BE2C (cell line): ENCODE measurements at regions not wholly inside any gene's neighbourhood (a gene's known extent, or its start where the extent isn't known, plus 50 kb on each side); places are given as distances from the start of the nearest gene placed in this dataset.

Source experiments
- DNase-seq: peaks from one replicate; pipeline ENCODE4 v3.0.0-alpha.2; 2020
- H3K27me3 ChIP-seq: fragments of 250-450 bp; sonication (Bioruptor Pico); 2 replicates; pipeline ENCODE4 v1.5.1; 2020; ENCODE audit warnings: mild to moderate bottlenecking
- H3K36me3 ChIP-seq: fragments of 250-450 bp; sonication (Bioruptor Pico); 2 replicates; pipeline ENCODE4 v1.5.1; 2020; ENCODE audit warnings: mild to moderate bottlenecking
- H3K4me1 ChIP-seq: fragments of 250-450 bp; sonication (Bioruptor Pico); 2 replicates; pipeline ENCODE4 v1.5.1; 2020
- H3K4me3 ChIP-seq: 2 replicates; pipeline ENCODE4 v1.5.1; 2011; ENCODE audit warnings: low read depth, low read length
- H3K9me3 ChIP-seq: fragments of 250-450 bp; sonication (Bioruptor Pico); 2 replicates; pipeline ENCODE4 v1.5.1; 2020
- TF ChIP-seq, protein P1 (sequence below): IDR thresholded peaks from 2 replicates; pipeline ENCODE4 v1.5.1; 2012; ENCODE audit warnings: mild to moderate bottlenecking, low read depth, low read length

DNA sequence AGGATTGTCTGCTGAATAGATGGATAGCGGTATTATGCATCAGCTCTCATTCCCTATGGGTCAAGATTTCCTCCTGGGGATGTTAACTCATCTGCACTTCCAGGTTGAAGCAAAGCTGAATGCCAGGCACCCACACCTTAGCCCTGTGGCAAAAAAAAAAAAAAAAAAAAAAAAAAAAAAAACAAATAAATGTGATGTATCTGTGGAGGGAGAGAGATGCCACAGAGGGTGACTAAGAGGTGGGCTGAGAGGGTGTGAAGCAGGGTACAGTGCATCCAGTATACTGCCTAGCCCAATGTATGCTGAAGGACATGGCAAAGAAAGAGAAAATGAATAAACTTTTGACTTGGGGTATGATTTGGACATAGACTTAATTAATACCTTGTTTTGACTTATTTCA, 91.4 kb downstream of the COPS8 start:
- no peaks in the 10 kb centered on the region for H3K27me3 ChIP-seq
- no peak overlapping the region for H3K4me3 ChIP-seq
- H3K36me3 ChIP-seq = no peaks in the 10 kb centered on the region
- H3K4me1 ChIP-seq = no peaks in the 10 kb centered on the region
- DNase-seq = no peak
- TF ChIP-seq, protein P1, sequence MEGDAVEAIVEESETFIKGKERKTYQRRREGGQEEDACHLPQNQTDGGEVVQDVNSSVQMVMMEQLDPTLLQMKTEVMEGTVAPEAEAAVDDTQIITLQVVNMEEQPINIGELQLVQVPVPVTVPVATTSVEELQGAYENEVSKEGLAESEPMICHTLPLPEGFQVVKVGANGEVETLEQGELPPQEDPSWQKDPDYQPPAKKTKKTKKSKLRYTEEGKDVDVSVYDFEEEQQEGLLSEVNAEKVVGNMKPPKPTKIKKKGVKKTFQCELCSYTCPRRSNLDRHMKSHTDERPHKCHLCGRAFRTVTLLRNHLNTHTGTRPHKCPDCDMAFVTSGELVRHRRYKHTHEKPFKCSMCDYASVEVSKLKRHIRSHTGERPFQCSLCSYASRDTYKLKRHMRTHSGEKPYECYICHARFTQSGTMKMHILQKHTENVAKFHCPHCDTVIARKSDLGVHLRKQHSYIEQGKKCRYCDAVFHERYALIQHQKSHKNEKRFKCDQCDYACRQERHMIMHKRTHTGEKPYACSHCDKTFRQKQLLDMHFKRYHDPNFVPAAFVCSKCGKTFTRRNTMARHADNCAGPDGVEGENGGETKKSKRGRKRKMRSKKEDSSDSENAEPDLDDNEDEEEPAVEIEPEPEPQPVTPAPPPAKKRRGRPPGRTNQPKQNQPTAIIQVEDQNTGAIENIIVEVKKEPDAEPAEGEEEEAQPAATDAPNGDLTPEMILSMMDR = no peak
- no peaks in the 10 kb centered on the region for H3K9me3 ChIP-seq

- Histone ChIP-seq H3K9me3 (no peaks in the 10 kb centered on the region), H3K36me3 (no peaks in the 10 kb centered on the region), H3K4me3 (no peak overlapping the region), H3K4me1 (no peaks in the 10 kb centered on the region), H3K27me3 (no peaks in the 10 kb centered on the region)
- TF ChIP-seq, protein P1 = no peak
- DNase-seq = no peak
Observed at GRCh38 chr2:237177986-237178385, 92.3 kb downstream of the COPS8 start.

GRCh38 chr2:237178396-237178795, 92.7 kb downstream of the COPS8 start:
- Histone ChIP-seq H3K4me1 (no peaks in the 10 kb centered on the region), H3K36me3 (no peaks in the 10 kb centered on the region), H3K27me3 (no peaks in the 10 kb centered on the region), H3K4me3 (no peak overlapping the region), H3K9me3 (no peaks in the 10 kb centered on the region)
- TF ChIP-seq, protein P1 = no peak
- no peak for DNase-seq

GRCh38 chr2:237179161-237179560, 93.5 kb downstream of the COPS8 start:
- no peak for DNase-seq
- Histone ChIP-seq H3K9me3 (no peaks in the 10 kb centered on the region), H3K27me3 (no peaks in the 10 kb centered on the region), H3K36me3 (no peaks in the 10 kb centered on the region), H3K4me1 (no peaks in the 10 kb centered on the region), H3K4me3 (no peak overlapping the region)
- TF ChIP-seq, protein P1 = no peak

- DNase-seq = no peak
- H3K9me3 ChIP-seq = no peaks in the 10 kb centered on the region
- no peaks in the 10 kb centered on the region for H3K27me3 ChIP-seq
- H3K4me3 ChIP-seq = no peak overlapping the region
- H3K36me3 ChIP-seq = no peaks in the 10 kb centered on the region
- no peaks in the 10 kb centered on the region for H3K4me1 ChIP-seq
- TF ChIP-seq, protein P1 = no peak
Observed at GRCh38 chr2:237180187-237180586, 94.5 kb downstream of the COPS8 start.

GRCh38 chr2:237180987-237181386, 95.3 kb downstream of the COPS8 start:
- no peak overlapping the region for H3K4me3 ChIP-seq
- H3K27me3 ChIP-seq = no peaks in the 10 kb centered on the region
- TF ChIP-seq, protein P1 = no peak
- H3K4me1 ChIP-seq = no peaks in the 10 kb centered on the region
- DNase-seq = no peak
- no peaks in the 10 kb centered on the region for H3K36me3 ChIP-seq
- H3K9me3 ChIP-seq = no peaks in the 10 kb centered on the region
